Globus pallidus (tissue), 1 donor: ENCODE measurements at regions not wholly inside any gene's neighbourhood (a gene's known extent, or its start where the extent isn't known, plus 50 kb on each side); places are given as distances from the start of the nearest gene placed in this dataset.
A peak's percentile ranks its signal among the peaks of the same experiment; 100 is the strongest.

Source experiments
- DNase-seq: peaks from one replicate; pipeline ENCODE4 v3.0.0-alpha.2; 2015; ENCODE audit warnings: low spot score

DNA sequence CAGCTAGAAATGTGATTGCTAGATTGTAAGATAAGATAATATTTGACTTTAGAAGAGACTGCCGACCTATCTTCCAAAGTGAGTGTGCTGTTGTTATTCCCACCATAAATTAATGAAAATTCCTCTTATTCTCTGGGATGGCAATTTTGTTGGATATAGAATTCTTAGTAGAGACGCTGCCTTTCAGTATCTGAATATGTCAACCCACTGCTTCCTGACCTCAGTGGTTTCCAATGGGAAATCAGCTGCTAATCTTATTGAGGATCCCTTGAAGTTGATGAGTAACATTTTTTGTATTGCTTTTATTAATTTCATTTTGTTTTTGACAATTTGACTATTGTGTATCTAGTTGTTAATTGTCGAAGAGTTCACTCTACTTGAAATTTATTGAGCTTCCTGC lies 313.0 kb downstream of the BMP2 start:
- no peak for DNase-seq

DNA sequence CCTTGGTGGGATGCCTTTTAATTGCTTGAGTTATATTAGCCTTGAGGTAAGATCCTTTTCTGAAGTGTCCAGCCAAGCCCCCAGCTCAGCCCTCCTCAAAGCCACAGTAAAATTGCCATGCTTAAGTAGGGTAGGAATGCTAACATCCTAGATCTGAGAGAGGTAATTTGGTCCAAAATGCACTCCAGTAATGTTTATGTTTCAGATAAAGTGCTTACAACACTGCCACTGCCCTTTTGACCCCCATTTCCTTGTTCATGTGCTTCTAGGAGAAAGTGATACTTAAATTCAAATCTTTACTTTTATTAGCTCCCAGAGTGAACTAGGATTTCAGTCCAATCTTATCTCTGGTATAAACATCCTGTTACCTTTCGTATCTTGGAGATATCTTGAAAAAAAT lies 318.0 kb downstream of the BMP2 start:
- DNase-seq = no peak

DNA sequence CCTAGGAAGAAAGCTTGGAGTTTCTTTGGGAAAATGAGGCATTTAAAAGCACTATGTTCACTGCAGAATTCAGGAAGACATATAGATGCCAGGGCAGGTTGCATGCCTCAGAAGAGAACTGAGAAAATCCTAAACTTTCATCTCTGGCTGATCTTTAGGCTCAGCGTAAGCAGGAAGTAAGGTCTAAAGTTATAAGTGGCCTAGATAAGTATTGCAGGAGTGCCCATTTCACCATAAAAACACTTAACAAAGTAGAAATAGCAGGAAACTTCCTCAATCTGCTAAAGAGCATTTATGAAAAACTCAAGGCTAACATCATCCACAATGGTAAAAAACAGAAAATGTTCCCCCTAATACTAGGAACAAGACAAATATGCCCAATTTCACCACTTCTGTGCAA lies 320.3 kb downstream of the BMP2 start:
- no peak for DNase-seq

- DNase-seq = no peak
Measured at GRCh38 chr20:7090001-7090400, 322.5 kb downstream of the BMP2 start.

- DNase-seq = no peak
Measured at GRCh38 chr20:7090811-7091210, 323.3 kb downstream of the BMP2 start.

GRCh38 chr20:7091655-7092054 lies 324.2 kb downstream of the BMP2 start:
- DNase-seq = no peak

DNA sequence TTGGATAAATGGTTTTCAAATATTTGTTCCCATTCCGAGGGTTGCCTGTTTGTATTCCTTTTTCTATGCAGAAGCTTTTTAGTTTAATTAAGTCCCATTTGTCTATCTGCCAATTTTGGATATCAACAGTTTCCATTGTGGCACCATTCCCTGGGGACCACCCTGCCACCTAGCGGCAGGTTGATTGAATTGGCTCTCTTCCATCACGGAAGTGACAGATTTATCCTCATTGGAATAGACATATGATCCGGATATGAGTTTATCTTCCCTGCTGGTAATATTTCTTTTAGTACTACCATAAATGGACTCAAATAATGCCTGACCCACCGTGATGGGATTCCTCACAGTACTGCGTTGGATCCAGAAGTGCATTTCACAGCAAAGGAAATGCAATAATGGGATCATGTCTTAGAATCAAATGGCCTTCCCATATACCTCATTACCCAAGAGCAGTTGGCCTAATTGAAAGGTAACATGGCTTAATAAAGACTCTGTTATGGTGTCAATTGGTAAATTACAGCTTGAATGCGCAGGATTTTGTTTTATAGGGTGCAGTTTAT lies 327.0 kb downstream of the BMP2 start:
- peak; percentile 44 for DNase-seq

- no peak for DNase-seq
Measured at GRCh38 chr20:7106910-7107309, 339.4 kb downstream of the BMP2 start.

DNA sequence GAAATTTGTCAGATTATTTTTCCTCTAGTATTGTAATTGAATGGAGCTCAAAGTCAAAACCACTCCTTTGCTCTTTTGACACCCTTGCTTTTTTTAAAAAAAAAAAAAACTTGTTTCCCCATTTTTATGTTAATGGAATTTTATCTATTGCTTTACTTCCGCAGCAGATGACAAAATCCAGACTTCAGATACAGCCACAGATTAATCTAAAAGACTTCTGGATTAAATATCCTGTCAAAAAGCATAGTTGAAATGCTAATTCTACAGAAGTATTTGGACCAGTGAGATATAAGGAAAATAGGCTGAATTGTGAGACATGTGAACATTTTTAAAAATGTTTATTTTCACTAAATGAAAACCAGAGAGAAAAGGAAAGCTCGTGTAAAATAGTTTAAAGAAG lies 341.4 kb downstream of the BMP2 start:
- DNase-seq = no peak

GRCh38 chr20:7113577-7114466 lies 346.3 kb downstream of the BMP2 start:
- DNase-seq = peak; percentile 52

DNA sequence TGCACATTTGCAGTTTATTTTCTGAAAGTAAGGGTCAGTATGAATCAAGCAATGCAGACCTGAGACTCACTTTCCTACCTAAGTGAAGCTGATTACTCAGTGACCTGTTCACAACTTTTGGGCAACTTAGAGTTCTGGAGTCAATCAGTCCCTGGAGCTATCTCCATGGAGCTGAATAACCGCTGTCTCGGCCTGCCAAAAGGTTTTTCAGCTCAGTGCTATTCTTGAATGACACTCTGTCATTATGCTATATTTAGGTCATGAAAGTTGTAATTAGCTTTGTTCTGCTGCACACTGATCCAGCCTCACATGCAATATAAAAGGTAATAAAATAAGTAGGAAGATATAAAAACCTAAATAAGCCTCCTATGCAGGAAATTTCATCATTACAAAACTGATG lies 356.0 kb downstream of the BMP2 start:
- DNase-seq = no peak

DNA sequence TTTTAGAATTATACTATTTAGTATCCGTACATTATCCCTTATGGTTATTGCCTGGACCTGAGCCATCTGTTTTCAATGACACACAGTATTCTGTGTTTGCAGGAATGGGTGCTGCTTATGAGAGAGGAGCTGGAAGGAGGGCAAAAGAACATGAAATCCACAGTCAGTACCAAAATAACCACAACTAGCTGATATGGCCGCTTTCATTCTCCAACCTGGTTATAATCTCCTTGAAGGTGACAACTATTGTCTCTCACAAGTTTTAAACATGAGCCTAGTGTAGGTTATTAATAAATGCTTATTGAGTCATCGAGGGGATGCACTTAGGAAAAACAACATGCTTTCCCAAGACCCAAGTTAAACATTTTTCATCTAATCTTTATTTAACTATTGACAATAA lies 356.6 kb downstream of the BMP2 start:
- no peak for DNase-seq

GRCh38 chr20:7136886-7137285 lies 369.4 kb downstream of the BMP2 start:
- DNase-seq = no peak

- no peak for DNase-seq
Measured at GRCh38 chr20:7137395-7138151, 370.1 kb downstream of the BMP2 start.

GRCh38 chr20:7144464-7144863 lies 377.0 kb downstream of the BMP2 start:
- DNase-seq = no peak

DNA sequence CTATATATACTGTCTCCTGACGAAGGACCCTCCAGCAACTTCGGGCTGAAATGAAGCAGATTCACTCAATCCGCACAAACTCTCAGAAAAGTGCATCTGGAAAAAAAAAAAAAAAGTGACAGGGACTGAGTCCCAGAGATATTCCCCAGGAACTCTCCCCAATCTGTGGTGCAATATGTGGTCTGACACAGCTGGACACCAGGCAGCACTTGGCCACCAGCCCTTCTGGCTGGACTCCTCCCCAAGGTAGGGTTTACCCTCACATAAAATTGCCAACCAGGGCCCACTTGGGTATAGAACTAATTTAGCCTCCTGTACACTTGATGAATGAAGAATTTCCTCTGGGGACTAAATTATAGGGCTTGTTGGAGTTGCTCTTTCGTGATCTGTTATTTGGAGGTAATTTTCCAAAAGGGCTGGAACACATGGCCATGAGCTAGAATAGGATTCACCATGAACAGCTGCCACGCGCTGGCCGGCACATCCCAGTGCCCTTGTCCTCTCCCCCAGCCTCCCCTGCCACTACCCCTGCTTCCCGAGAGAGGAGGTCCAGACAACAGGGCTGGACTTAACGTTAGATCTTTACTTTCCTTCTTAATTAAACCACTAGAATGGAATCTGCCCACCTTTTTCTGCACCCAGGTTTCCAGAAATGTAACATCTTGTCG lies 379.2 kb downstream of the BMP2 start:
- no peak for DNase-seq

GRCh38 chr20:7147220-7147601 lies 379.7 kb downstream of the BMP2 start:
- no peak for DNase-seq

- DNase-seq = no peak
Measured at GRCh38 chr20:7151676-7152470, 384.4 kb downstream of the BMP2 start.

DNA sequence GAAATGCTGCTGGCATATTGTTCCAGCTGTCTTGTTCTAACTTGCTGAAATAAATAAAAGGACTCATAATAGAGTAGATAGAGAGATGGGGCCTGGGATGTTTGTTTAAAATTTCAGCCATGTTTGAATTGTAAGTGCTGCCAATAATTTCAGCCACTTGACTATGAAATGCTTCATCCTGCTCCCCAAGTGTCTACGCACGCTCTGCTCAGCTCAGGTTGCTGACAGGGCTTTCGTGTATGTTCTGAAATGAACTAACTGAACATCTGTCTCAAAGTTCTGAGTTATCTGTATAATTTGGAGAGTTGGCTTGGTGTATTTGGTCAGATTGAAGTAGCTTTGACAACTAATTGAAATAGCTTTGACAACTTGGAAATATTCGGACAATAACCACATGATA lies 387.8 kb downstream of the BMP2 start:
- DNase-seq = no peak

DNA sequence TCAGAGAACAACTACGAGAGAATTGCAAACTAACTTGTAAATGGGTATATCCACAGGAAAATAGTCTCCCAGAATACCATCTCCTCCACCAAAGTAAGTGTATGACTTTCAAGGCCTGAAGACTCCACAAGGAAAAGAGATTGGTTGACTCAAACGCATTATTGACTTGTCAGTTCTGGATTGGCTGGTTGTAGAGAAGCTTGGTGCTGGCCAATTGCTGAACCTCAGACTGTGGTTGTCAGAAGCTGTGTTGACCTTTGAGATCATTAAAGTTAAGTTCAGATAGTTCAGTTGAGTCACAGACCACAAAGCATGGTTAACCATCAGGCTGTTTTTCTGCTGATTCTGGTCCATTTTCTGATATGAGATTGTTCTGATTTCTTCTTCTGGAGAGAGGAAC lies 388.3 kb downstream of the BMP2 start:
- no peak for DNase-seq

- no peak for DNase-seq
Measured at GRCh38 chr20:7159903-7160302, 392.4 kb downstream of the BMP2 start.

GRCh38 chr20:7161690-7162089 lies 394.2 kb downstream of the BMP2 start:
- no peak for DNase-seq
